Peyer's patch (tissue), 4 donors: ENCODE measurements at regions not wholly inside any gene's neighbourhood (a gene's known extent, or its start where the extent isn't known, plus 50 kb on each side); places are given as distances from the start of the nearest gene placed in this dataset.

Source experiments
- POLR2A ChIP-seq, 2 donors: fragments of 450-650 bp; IDR thresholded peaks; one replicate each; pipeline ENCODE4 v1.5.1; 2017; ENCODE audit warnings: antibody characterized with exemption in 2 of 2, mild to moderate bottlenecking in 2 of 2, moderate library complexity in 2 of 2
- TF ChIP-seq, protein P1 (sequence below), 6 experiments: fragments of 450-650 bp in 4 of 6; fragments of 200-600 bp in 2 of 6; sonication (generic) in 1 of 6; IDR thresholded peaks; one replicate each; pipeline ENCODE4 v1.5.1; 2017 to 2019; ENCODE audit warnings: antibody characterized with exemption in 6 of 6, mild to moderate bottlenecking in 3 of 6, moderate library complexity in 1 of 6

- TF ChIP-seq, protein P1, sequence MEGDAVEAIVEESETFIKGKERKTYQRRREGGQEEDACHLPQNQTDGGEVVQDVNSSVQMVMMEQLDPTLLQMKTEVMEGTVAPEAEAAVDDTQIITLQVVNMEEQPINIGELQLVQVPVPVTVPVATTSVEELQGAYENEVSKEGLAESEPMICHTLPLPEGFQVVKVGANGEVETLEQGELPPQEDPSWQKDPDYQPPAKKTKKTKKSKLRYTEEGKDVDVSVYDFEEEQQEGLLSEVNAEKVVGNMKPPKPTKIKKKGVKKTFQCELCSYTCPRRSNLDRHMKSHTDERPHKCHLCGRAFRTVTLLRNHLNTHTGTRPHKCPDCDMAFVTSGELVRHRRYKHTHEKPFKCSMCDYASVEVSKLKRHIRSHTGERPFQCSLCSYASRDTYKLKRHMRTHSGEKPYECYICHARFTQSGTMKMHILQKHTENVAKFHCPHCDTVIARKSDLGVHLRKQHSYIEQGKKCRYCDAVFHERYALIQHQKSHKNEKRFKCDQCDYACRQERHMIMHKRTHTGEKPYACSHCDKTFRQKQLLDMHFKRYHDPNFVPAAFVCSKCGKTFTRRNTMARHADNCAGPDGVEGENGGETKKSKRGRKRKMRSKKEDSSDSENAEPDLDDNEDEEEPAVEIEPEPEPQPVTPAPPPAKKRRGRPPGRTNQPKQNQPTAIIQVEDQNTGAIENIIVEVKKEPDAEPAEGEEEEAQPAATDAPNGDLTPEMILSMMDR (IDR thresholded peaks at IDR 0.05), result no peak
- no peak for TF ChIP-seq POLR2A (IDR thresholded peaks at IDR 0.05)
Observed at GRCh38 chr6:165096209-165096608, 213.2 kb downstream of the C6orf118 start.
